ENCODE measurements at regions not wholly inside any gene's neighbourhood (a gene's known extent, or its start where the extent isn't known, plus 50 kb on each side); places are given as distances from the start of the nearest gene placed in this dataset.
"Not testable (repeated sequence)": the region's sequence is repeated elsewhere in the genome, so short reads cannot be mapped to it uniquely, and the experiment has no call there.

- no peak for DNase-seq
These were observed 1911.9 kb upstream of the PCDH20 start for GRCh38 chr13:63327584-63327983.

GRCh38 chr13:63323441-63323840 is 1907.8 kb upstream of the PCDH20 start:
- no peak for DNase-seq

GRCh38 chr13:63311587-63311986 is 1895.9 kb upstream of the PCDH20 start:
- DNase-seq, result no peak

- DNase-seq, result no peak
These were observed 1893.0 kb upstream of the PCDH20 start for GRCh38 chr13:63308549-63309165.

GRCh38 chr13:63307228-63307627 is 1891.6 kb upstream of the PCDH20 start:
- no peak for DNase-seq

- DNase-seq, result no peak
These were observed 1890.0 kb upstream of the PCDH20 start for GRCh38 chr13:63305641-63306133.

GRCh38 chr13:63304497-63304896 is 1888.8 kb upstream of the PCDH20 start:
- no peak for DNase-seq

- DNase-seq, result no peak
These were observed 1884.3 kb upstream of the PCDH20 start for GRCh38 chr13:63299866-63300394.

GRCh38 chr13:63297163-63297562 is 1881.5 kb upstream of the PCDH20 start:
- DNase-seq, result no peak

GRCh38 chr13:63291701-63292100 is 1876.1 kb upstream of the PCDH20 start:
- DNase-seq, result no peak

- DNase-seq, result no peak
These were observed 1872.9 kb upstream of the PCDH20 start for GRCh38 chr13:63288576-63288975.

GRCh38 chr13:63287926-63288325 is 1872.3 kb upstream of the PCDH20 start:
- DNase-seq, result no peak

GRCh38 chr13:63285426-63285825 is 1869.8 kb upstream of the PCDH20 start:
- DNase-seq, result no peak

- no peak for DNase-seq
These were observed 1863.5 kb upstream of the PCDH20 start for GRCh38 chr13:63279136-63279535.

- DNase-seq, result no peak
These were observed 1859.1 kb upstream of the PCDH20 start for GRCh38 chr13:63274772-63275171.

GRCh38 chr13:63249411-63250187 is 1834.0 kb upstream of the PCDH20 start:
- DNase-seq, result no peak

- not testable (repeated sequence) for DNase-seq
These were observed 1821.2 kb upstream of the PCDH20 start for GRCh38 chr13:63236667-63237396.

GRCh38 chr13:63218596-63218995 is 1802.9 kb upstream of the PCDH20 start:
- DNase-seq, result not testable (repeated sequence)

GRCh38 chr13:63209330-63210017 is 1793.8 kb upstream of the PCDH20 start:
- DNase-seq, result no peak

GRCh38 chr13:63208826-63209225 is 1793.2 kb upstream of the PCDH20 start:
- no peak for DNase-seq

- DNase-seq, result no peak
These were observed 1790.8 kb upstream of the PCDH20 start for GRCh38 chr13:63206461-63206860.

- DNase-seq, result no peak
These were observed 1785.8 kb upstream of the PCDH20 start for GRCh38 chr13:63201493-63201892.

GRCh38 chr13:63199508-63199907 is 1783.9 kb upstream of the PCDH20 start:
- no peak for DNase-seq

Measured in stimulated activated naive CD4-positive, alpha-beta T cell (primary cell).